Tibial nerve (tissue), 3 donors: ENCODE measurements at regions not wholly inside any gene's neighbourhood (a gene's known extent, or its start where the extent isn't known, plus 50 kb on each side); places are given as distances from the start of the nearest gene placed in this dataset.

Experiments used
- POLR2A ChIP-seq, 2 donors: fragments of 450-650 bp; IDR thresholded peaks; one replicate each; pipeline ENCODE4 v1.6.1; 2017; ENCODE audit warnings: antibody characterized with exemption in 2 of 2, mild to moderate bottlenecking in 2 of 2, moderate library complexity in 2 of 2
- TF ChIP-seq, protein P1 (sequence below), 5 experiments: fragments of 200-600 bp in 3 of 5; fragments of 450-650 bp in 2 of 5; sonication (generic) in 3 of 5; IDR thresholded peaks; one replicate each; pipeline ENCODE4 v1.5.1; 2016 to 2019; ENCODE audit warnings: antibody characterized with exemption in 5 of 5, mild to moderate bottlenecking in 3 of 5, moderate library complexity in 2 of 5

GRCh38 chr11:15747671-15748070, 608.7 kb downstream of the SOX6 start:
- TF ChIP-seq, protein P1, sequence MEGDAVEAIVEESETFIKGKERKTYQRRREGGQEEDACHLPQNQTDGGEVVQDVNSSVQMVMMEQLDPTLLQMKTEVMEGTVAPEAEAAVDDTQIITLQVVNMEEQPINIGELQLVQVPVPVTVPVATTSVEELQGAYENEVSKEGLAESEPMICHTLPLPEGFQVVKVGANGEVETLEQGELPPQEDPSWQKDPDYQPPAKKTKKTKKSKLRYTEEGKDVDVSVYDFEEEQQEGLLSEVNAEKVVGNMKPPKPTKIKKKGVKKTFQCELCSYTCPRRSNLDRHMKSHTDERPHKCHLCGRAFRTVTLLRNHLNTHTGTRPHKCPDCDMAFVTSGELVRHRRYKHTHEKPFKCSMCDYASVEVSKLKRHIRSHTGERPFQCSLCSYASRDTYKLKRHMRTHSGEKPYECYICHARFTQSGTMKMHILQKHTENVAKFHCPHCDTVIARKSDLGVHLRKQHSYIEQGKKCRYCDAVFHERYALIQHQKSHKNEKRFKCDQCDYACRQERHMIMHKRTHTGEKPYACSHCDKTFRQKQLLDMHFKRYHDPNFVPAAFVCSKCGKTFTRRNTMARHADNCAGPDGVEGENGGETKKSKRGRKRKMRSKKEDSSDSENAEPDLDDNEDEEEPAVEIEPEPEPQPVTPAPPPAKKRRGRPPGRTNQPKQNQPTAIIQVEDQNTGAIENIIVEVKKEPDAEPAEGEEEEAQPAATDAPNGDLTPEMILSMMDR (IDR thresholded peaks at IDR 0.05): no peak
- TF ChIP-seq POLR2A (IDR thresholded peaks at IDR 0.05): no peak
